Middle frontal gyrus (tissue), 1 donor: ENCODE measurements at regions not wholly inside any gene's neighbourhood (a gene's known extent, or its start where the extent isn't known, plus 50 kb on each side); places are given as distances from the start of the nearest gene placed in this dataset.

Source experiments
- DNase-seq: peaks from one replicate; pipeline ENCODE4 v3.0.0-alpha.2; 2015; ENCODE audit warnings: low spot score; ENCODE audit errors: extremely low spot score

GRCh38 chr3:102529452-102529851, 94.6 kb downstream of the ZPLD1 start:
- DNase-seq: no peak

DNA sequence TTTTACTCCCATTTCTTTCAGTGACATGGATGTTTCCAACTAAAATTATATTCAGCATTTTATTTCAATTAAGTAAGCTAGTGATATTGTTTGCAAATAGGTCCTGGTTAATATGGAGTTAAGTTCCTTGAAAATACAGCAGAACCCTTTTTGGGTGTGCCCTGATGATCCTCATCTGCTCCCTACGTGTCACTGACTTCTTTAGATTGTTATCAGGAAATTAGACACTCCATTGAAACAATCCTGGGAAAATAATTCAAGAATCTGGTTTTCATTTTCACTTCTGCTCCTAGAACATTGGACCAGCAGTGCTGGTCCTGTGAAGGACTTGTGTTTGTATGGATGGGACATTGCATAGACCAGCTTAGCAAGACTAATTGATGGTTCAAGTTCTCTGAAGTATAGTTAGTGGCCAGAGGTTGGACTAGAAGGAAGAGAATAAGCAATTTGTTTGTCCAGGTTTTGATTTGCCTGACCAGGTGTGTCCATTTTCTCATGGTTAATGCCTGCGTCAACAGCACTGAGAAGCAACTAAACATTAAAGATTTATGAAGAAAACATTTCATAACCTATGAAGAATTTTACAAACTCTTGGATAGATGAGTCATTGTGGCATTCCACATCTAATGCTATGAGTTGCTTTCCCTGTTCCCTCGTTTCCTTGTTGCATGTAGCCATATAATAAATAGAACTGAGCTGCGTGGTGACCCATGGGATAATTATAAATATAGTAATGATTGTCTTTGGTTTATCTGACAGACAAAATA, 95.8 kb downstream of the ZPLD1 start:
- DNase-seq: no peak

DNA sequence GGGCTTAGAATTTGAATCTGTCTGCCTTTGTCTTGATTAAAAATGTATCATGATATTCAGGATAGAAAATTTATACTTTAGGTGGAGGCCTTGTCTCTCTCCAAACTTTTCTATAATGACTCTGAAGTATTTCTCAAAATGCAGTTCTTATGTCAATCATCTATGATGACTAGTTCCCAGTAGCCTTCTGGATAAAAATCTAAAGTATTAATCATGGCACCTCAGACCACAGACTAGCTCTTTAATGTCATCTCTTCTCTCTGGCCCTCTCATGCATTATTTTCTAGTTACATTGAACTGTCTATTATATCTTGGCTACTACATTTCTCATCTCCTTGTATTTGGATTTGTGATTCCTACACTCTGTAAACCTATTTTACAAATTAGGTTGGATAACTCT, 96.9 kb downstream of the ZPLD1 start:
- DNase-seq: no peak

- no peak for DNase-seq
These were observed 98.1 kb downstream of the ZPLD1 start for GRCh38 chr3:102532901-102533300.

GRCh38 chr3:102533784-102534183, 99.0 kb downstream of the ZPLD1 start:
- no peak for DNase-seq

DNA sequence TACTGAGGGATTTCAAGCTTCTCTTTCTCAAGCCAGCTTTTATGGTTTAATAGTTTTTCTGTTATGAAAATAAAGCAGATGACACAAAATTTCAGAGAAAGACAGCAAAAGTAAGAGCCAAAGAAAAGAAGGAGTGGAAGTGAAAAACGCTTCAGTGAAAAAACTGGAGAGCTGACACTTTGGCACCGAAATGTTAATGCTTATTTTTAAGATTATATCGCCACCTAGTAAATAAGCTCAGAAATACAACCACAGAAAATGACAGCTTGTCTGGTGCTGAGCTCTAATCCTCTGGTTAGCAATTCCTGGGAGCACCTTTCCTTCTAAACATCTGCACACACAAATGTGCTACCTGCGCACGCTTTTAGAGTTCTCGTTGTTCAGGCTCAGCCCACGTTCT, 101.6 kb downstream of the ZPLD1 start:
- peak; percentile 33 for DNase-seq

DNA sequence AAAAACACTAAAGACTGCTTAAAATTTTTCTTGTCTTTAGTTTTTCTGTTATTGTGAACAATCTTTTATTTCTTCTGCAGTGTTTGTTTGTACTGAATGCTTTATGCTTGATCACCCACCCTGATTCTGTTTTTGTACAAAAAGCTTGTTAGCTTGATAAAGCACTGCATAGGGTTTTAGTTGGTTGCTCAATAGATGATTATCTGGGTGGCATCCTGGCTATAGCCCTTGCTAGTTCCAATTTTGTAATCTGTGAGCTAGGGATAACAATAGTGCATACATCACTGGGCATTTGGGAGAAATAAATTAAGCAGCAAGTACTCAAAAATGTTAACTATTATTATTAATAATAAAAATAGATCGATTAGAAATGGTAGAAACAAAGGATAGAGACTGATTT, 102.3 kb downstream of the ZPLD1 start:
- no peak for DNase-seq

DNA sequence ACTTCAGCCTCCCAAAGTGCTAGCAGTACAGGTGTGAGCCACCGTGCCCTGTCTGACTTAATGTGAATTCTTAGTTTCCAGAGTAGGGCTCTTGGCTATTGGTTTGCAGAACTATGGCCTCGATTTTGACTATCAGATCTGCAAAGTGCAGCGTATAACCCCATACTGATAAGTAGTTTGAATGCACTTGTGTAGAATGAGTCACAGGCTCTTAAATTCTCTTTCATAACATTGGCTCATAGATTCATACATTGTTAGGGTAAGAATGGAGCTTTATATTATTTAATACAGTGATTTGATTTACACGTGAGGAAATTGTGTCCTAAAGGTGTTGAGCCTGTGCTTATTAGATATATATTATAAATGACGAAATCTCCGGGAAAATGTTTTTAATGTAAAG, 109.9 kb downstream of the ZPLD1 start:
- DNase-seq: no peak

DNA sequence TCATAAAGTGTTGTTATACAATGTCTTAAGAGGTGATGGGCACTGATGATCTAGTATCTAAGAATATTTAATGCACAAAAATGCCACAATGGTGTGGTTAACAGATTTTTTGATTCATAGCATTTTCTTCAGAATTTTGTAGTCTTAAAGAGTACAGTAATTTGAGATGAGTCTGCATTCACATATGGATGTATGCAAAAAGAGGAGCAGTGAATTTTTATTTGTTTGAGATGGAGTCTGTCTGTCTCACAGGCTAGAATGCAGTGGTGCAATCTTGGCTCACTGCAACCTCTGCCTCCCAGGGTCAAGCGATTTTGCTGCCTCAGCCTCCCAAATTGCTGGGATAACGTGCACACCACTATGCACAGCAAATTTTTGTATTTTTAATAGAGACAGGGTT, 110.5 kb downstream of the ZPLD1 start:
- DNase-seq: no peak

- DNase-seq: no peak
These were observed 119.1 kb downstream of the ZPLD1 start for GRCh38 chr3:102553876-102554275.

DNA sequence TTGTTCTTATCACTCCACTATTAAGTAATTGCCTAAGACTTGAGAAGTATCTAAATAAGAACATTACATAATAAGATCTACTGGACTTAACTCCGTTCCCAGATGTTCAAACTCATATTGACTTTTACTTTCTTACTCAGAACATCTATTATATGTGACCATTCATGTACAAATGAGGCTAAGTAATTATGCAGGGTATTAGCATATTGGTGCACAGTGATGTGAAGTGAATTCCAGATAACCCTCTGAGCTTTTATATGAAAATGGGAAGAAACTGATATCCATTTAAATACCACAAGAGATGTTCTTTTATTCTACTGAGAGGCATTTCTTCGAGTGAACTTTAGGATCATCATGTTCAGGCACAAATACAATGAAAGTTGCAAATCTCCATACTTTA, 135.7 kb downstream of the ZPLD1 start:
- DNase-seq: no peak

DNA sequence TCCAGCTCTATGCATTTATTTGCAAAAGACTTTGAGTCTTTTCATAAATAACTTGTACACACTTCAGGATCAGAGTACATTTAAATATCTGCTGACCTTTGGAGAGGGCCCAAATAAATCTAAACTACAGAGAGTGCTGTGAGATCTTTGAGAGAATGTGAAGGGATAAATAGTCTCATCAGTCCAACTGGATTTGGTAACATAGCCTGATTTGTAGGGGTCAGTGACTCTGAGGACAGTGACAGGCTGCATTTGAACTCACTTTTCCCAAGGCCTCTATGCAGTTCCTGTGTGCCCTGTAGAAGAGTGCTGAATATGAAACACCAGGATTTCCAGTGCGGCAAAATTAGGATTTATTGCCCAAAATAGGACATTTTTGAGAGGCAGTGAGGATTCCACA, 136.2 kb downstream of the ZPLD1 start:
- DNase-seq: no peak

- no peak for DNase-seq
These were observed 137.0 kb downstream of the ZPLD1 start for GRCh38 chr3:102571720-102572384.

DNA sequence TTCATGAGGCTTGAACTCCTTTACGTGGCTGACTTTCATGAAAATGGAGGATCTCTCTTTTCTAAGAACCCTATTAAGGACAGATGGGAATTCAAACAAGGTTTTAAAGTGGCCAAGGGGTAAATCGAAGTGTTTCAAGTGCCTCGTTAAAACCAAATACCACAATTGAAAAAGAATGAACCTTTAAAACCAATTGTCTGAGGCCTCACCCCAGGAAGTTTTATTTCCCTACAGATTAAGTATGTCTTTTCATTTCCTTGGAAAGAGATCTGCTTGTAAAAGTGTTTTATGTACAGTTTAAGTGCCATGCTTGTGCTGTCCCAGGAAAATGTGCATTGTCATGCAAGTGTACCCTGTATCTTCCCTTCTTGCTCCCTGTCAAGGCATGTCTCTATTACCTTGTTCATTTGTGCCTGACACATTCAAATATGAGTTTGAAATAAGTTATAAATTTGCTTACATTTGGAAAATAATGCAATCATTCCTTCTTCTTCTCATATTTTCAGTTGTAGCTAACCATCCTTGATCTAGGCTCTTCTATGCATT, 138.7 kb downstream of the ZPLD1 start:
- no peak for DNase-seq

DNA sequence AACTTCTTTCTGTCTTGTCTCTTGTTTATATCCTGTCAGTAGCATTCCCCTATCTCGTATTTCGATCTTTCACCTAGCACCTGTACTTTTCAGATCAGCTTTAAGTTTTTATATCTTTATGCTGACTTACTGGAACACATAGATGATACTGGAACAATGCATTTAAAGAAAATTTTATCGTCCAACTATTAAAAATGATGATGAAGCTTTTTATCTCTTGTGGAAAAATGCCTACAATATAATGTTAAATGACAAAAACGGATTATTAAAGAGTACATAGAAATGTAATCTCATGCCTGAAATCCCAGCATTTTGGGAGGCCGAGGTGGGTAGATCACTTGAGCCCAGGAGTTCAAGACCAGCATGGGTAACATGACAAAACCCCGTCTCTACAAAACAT, 139.5 kb downstream of the ZPLD1 start:
- no peak for DNase-seq

DNA sequence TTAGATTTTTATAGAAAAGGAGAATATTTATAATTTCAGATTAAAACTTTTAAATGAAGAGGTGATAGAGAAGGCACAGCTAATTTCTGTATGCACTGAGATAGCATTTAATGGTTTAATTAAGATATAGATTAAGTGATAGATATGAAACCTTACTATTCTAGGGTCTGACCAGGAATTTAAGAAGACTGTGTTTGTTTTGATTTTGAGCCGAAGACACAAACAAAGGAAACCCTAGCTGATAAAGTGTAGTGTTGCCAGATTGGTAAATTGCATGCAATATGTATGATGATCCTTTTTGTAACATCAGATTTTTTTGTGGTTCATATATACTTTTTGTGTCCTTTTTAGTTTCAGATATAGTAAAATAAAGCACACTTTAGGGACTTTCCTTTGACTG, 141.8 kb downstream of the ZPLD1 start:
- no peak for DNase-seq

DNA sequence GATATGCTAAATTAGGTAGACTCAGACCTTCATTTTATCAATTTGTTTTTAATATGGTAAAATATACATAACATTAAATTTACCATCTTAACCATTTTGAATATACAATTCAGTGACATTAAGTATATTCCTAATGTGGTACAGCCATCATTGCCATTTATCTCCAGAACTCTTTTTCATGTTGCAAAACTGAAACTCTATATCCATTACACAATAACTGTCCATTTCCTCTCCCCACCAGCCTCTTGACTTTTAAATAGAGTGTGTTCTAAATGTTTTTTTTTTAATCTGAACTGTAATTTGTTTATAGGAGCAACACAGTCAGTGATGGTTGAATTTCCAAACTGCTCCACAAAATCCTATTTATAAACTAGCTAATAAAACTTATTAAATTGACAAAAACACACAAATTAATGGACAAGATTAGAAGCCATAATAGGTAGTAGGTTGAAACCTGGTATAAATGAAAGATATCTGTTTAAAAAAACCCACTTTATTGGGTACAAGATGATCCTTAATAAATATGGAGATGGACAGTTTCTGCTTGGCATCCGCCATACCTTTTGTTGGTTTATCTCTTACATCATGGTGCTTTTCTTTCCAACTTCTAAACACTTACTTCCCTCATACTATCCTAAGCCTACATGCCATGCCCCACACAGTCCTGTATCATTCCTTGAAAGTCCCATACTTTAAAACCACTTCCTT, 142.4 kb downstream of the ZPLD1 start:
- no peak for DNase-seq

- no peak for DNase-seq
These were observed 145.9 kb downstream of the ZPLD1 start for GRCh38 chr3:102580760-102581159.

DNA sequence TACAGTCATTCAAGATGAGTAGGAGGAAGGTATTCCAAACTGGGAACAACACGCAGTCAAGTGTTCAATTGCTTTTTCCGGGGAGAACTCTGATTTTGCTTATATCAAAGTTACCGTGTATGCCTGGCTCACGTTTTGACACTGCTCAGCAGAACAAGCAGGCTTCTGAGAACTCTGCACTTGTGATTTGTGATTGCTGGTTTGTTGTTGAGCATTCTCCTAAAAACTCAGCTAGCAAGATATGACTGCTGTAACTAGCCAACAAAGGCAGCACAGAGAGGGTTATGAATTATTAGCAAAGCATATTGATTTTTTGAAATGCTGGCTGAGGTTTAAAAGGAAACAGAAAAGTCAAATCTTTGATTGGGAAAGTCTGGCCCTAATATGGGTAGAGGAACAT, 151.7 kb downstream of the ZPLD1 start:
- no peak for DNase-seq

- no peak for DNase-seq
These were observed 159.2 kb downstream of the ZPLD1 start for GRCh38 chr3:102593812-102594602.

- DNase-seq: no peak
These were observed 160.2 kb downstream of the ZPLD1 start for GRCh38 chr3:102595057-102595456.
